Suprapubic skin (tissue), 4 donors: ENCODE measurements at regions not wholly inside any gene's neighbourhood (a gene's known extent, or its start where the extent isn't known, plus 50 kb on each side); places are given as distances from the start of the nearest gene placed in this dataset.

Experiments used
- CTCF ChIP-seq, 2 donors: fragments of 200-600 bp in 1 of 2; fragments of 450-650 bp in 1 of 2; sonication (generic) in 1 of 2; IDR thresholded peaks; one replicate each; pipeline ENCODE4 v1.5.1; 2016 to 2019; ENCODE audit warnings: antibody characterized with exemption in 2 of 2, mild to moderate bottlenecking in 1 of 2, moderate library complexity in 1 of 2
- POLR2A ChIP-seq, 2 donors: fragments of 450-650 bp; IDR thresholded peaks; one replicate each; pipeline ENCODE4 v1.6.1; 2017; ENCODE audit warnings: antibody characterized with exemption in 2 of 2, mild to moderate bottlenecking in 2 of 2, moderate library complexity in 2 of 2
- POLR2AphosphoS5 ChIP-seq, 3 donors: sonication (generic); formaldehyde crosslinking; IDR thresholded peaks; one replicate each; pipeline ENCODE4 v1.6.1; 2017; ENCODE audit warnings: antibody characterized with exemption in 3 of 3

GRCh38 chr6:120526576-120526975 is 807.7 kb downstream of the TBC1D32 start:
- TF ChIP-seq CTCF (IDR thresholded peaks at IDR 0.05) (no peak), POLR2A (IDR thresholded peaks at IDR 0.05) (no peak), POLR2AphosphoS5 (IDR thresholded peaks at IDR 0.05) (no peak)
